GM21526 (cell line): ENCODE measurements at regions not wholly inside any gene's neighbourhood (a gene's known extent, or its start where the extent isn't known, plus 50 kb on each side); places are given as distances from the start of the nearest gene placed in this dataset.
"Not testable (repeated sequence)": the region's sequence is repeated elsewhere in the genome, so short reads cannot be mapped to it uniquely, and the experiment has no call there.

Experiments used
- ATAC-seq: cut with Tn5 transposase; IDR thresholded peaks from one replicate; pipeline ENCODE4 v1.9.1; 2021; ENCODE audit warnings: moderate library complexity; ENCODE audit not compliant: unreplicated experiment, low FRiP score

DNA sequence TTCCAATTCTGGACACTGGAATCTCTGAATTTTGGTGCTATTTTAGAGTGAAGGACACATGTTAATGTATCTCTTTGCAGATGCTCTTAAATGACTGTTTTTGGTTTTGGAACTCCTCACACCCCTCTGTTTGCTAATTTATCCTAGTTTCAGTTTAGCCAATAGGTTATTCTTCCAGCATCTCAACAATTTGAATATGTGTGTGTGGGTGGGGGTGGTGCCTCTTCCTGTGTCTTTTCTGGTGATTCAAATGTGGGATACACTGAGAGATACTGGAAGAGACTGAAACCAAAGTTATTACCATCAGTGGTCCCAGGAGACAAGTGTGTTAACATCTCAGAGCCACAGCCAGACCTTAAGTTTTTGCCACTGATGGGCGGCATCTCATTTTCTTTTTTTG lies 1317.4 kb upstream of the TMEM132C start:
- no peak for ATAC-seq

DNA sequence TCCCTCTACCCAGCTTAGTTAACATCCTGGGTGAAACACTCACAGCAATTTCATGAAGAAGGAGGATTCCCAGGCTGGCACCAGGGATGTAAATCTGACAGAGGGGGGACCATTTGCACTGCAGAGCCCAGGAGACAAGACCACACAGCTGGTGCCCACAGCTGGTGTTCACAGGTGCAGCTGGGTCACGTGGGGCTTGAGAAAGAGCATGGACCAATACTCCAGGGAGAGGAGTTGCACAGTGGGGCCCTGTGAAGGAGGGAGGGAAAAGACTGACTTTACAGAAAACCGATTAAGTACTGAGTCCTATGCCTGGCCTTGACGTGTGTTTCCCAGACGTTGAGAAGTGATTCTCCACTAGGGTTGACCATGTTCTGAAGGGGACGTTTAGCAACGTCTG lies 1316.7 kb upstream of the TMEM132C start:
- ATAC-seq = no peak

DNA sequence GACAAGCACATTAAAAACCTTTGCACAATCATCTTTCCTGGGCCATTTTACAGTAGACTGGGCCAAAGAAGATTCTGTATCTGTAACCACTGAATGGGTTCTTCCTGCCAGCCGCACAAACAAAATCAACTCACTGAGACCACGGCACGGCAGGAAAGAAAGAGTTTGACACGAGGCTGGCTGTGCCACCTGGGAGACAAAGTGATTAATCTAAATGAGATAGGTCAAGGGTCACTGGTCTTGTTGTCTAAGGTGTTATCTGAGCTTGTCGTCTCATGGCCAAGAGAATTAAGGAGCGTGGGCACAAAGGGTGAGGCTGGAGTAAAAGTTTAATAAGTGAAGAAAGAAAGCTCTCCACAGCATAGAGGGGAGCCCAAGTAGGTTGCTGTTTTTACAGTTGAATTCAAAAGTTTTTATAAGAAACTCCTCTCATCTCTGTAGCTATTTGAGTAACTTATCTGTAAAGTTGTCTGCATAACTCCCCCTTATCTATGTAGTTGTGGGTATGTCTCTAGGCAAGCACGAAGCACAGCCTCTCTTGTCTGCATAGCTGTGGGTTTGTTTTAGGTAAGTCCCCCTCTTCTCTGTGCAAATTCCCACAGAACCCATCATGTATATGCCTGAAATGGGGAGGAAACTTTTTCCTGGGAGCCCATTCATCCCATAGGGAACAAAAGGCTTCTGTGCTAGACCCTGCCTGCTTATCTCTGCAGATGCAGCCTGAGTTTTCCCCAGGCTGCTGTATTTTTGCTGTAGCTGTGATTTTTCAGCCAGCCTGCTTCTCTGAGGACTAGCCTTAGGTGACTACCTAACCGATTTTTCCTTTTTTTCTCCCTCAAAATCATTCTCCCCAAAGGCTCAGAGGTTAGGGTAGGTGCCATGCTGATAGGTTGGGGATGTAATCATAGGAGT lies 1314.6 kb upstream of the TMEM132C start:
- no peak for ATAC-seq

DNA sequence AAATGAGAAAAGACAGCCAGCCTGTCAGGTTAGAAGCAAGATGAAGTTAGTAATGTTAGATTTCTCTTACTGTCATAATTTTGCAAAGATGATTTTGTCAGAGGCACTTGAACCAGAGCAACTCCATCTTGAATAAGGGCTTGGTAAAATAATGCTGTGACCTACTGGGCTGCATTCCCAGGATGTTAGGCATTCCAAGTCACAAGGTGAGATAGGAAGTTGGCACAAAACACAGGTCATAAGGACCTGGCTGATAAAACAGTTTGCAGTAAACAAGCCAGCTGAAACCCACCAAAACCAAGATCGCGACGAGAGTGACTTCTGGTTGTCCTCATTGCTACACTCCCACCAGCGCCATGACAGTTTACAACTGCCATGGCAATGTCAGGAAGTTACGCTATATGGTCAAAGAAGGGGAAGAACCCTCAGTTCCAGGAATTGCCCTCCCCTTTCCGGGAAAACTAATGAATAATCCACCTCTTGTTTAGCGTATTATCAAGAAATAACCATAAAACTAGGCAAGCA lies 1313.5 kb upstream of the TMEM132C start:
- no peak for ATAC-seq

DNA sequence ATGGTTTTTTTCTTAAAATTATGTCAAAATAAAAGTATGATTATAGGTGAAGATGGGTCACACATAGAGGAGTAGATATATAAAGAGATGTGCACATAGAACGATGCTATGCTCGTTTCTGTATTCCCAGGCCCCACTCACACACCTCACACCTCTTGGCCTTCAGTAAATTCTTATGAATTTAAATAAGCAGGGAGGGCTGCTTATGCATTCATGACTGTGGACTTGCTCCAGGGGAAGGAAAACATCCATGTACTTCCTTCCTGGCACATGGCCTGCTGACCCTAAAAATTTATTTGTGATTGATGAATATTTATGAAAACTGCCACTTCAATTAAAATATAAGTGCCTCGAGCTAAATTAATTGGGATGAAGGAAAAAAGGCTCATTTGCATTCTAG lies 1306.7 kb upstream of the TMEM132C start:
- no peak for ATAC-seq

DNA sequence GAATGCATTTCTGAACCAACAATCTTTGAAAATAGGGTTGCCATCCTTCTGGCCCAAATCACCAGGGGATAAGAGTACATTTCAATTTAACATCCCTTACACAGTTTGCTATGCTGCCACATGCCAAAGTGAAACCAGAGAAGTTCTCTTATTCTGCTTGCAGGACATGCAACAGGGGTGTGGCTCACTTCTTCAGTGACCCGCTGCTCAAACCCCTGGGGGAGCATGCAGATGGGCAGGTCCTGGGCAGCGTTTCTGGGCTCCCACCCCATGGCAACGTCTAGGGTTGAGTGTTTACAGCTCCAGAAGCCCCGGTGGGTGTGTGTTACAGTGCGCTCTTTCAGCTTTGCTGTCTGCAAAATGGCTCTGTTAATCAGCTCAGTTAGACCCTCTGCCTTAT lies 1306.3 kb upstream of the TMEM132C start:
- no peak for ATAC-seq

DNA sequence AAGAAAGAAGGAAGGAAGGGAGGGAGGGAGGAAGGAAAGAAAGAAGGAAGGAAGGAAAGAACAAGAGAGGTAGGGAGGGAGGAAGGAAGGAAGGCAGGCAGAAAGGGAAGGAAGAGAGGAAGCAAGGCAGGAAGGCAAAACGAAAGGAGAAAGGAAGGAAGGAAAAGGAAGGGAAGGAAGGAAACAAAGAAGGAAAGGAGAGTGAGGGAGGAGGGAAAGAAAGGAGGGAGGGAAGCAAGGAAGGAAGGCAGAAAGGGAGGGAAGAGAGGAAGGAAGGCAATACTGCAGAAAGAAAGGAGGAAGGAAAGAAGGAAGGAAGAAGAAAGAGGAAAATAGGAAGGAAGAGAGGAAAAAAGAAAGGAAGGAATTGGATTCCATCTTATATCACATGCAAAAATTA lies 1303.1 kb upstream of the TMEM132C start:
- ATAC-seq = no peak

DNA sequence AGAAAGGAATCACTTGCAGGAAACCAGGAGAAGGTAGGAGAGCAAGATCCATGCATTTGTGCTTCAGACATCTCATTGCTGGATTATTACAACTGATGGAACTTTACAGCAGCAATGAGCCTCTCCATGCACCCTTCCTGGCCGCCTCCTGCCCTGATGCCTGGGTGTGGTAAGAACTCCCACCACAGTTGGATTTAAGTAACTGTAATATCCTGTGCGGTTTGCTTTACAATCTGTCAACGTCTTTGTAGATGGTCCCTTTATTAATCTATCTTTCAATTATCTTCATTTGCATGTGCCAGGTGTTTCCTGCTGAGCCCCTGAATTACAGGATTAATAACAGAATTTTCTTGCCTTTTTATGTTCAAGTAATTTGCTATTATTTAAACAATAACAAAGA lies 1300.5 kb upstream of the TMEM132C start:
- ATAC-seq = no peak

DNA sequence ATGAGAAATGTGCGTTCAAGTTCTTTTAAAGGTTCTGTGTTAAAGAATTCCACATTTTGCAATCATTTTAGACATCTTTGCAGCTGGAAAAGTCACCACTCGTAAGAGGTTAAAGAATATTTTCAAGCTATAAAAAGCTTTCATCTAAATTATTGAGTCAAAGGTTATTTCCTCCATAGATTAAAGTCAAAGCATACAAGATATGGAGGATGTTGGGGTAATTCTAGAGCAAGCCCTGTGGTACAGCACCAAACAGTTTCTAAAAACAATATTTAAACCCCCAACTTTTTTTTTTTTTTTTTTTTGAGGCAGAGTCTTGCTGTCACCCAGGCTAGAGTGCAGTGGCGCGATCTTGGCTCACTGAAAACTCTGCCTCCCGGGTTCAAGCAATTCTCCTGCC lies 1299.8 kb upstream of the TMEM132C start:
- ATAC-seq = no peak

DNA sequence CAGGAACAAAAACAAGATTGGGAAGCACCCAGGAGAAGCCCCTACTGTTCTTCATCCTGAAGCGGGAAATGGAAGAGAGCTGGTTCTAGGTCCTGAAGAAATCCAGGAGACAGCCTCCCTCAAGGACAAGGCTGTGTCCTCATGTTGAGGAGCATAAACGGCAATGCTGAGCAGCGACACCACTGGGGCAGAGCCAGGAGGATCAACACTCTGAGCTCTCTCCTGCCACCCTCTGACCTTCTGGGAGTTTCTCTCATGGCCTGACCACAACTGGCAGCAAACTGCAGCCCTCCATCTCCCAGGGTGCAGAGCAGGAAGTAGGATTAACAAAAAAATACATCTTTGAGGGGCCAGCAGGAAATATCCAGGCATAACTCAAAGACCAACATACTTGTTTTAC lies 1292.2 kb upstream of the TMEM132C start:
- ATAC-seq = no peak

DNA sequence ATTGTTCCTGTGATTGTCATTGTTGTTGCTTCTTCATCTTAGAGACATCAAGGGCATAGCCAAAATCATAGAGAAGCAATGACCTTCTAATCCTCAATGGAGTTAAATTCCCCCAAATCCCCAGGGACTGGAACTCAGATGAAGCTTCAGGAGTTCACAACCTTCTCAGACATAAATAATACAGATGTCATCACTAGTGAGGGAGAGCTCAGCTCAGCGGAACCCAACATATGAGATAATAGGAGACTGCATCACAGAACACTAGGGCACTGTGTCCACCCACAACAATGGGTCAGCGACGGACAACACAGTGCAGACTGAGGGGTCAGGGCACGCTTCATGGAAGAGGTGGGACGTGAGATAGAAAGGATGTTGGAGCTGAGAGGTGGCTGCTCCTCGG lies 1290.4 kb upstream of the TMEM132C start:
- no peak for ATAC-seq

DNA sequence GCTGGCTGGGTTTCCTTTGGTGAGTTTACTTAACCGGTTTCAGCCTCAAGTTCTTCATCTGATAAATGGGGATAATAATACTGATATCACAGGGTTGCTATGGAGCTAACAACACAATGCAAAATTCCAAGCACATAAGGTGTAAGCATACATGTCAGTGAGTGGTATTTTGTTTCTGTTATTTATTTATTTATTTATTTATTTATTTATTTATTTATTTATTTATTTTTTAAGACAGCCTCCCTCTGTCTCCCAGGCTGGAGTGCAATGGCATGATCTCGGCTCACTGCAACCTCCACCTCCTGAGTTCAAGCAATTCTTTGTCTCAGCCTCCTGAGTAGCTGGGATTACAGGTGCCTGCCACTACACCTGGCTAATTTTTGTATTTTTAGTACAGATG lies 1287.4 kb upstream of the TMEM132C start:
- ATAC-seq = not testable (repeated sequence)

DNA sequence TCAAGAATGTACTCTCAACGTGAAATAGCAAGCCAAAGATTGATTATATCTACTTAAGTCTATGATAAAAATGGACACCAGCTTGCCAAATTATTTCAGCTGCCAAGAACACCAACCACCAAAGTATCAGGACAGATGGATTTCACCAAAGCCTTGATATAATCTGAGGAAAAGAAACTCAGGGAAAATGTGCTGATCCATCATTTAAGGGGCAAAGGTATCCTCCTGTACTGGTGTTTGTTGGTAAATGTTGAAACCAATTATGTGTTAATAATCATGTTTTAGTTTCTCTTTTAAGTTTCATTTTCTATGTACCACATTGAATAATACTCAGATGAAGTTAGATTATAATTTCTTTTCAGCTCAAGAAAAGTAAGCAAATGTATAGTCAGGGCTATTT lies 1284.3 kb upstream of the TMEM132C start:
- ATAC-seq = no peak

DNA sequence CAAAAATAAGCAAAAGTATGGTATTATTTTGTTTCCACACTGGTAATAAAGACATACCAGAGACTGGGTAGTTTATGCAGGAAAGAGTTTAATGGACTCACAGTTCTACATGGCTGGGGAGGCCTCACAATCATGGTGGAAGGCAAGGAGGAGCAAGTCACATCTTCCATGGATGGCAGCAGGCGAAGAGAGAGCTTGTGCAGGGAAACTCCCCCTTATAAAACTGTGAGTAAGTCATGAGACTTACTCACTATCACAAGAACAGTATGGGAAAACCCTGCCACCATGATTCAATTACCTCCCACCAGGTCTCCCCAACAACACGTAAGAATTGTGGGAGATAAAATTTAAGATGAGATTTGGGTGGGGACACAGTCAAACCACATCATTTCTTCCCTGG lies 1283.2 kb upstream of the TMEM132C start:
- ATAC-seq = not testable (repeated sequence)

DNA sequence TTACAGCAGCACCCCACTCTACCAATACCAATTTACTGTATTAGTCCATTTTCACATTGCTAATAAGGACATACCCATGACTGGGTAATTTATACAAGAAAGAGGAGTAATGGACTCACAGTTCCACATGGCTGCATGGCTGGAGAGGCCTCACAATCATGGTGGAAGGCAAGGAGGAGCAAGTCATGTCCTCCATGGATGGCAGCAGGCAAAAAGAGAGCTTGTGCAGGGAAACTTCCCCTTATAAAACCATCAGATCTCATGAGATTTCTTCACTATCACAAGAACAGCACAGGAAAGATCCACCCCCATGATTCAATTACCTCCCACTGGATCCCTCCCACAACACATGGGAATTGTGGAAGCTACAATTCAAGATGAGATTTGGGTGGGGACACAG lies 1281.3 kb upstream of the TMEM132C start:
- not testable (repeated sequence) for ATAC-seq

DNA sequence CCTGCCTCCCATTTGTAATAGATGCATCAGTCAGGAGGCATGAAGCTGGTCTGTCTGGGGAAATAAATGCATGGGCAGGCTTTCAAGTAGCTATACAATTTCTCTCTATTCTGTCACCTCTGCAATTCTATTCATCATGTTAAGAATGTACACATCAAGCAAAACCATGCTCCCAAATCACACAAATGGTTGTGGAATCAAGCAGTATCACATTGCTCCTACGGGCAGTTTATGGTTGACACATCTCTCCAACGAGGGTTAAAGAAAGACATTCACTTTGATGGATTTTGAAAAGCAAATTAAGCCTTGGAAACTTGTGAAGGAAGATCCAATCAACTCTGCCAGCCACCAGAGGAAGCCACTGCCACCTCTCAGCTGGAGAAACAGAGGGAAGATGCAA lies 1277.4 kb upstream of the TMEM132C start:
- ATAC-seq = no peak

DNA sequence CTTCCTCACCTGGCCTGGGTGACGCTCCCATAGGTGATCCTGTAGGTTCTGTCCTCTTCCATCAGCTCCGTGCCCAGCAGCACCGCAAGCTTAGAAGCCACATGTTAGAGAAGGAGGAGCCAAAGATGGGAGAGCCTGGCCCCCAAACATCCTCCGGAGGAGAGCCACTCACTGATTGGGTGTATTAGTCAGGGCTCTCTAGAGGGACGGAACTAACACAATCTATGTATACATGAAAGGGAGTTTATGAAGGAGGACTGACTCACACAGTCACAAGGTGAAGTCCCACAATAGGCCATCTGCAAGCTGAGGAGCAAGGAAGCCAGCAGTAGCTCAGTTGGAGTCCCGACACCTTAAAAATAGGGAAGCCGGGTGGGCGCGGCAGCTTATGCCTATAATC lies 1273.1 kb upstream of the TMEM132C start:
- no peak for ATAC-seq

DNA sequence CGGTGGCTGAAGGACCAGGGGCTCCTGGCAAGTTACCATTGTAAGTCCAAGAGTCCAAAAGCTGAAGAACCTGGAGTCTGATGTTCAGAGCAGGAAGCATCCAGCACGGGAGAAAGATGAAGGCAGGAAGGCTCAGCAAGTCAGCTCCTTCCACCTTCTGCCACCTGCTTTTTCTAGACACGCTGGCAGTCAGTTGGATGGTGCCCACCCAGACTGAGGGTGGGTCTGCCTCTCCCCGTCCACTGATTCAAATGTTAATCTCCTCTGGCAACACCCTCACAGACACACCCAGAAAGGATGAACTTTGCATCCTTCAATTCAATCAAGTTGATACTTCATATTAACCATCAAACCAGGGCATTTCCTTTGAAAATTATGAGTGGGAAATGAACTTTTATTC lies 1272.4 kb upstream of the TMEM132C start:
- ATAC-seq = no peak

DNA sequence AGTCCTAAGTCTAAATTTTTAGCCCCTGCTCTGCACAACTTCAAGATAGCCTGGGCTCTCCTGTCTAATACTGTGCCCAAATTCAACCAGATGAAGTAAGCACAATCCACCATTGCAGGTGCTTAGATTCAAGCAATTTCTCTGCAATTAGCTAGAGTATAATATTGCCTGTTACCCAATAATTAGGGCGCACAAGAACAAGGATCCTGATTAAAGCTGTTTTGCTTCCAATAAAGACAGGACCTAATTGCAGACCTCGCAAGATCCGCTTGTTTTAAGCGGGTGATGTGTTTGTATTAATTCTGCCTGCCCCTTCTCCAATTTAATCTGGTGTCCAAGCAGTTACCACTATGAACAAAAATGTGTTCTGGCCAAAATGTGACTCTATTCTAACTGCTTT lies 1268.9 kb upstream of the TMEM132C start:
- no peak for ATAC-seq

DNA sequence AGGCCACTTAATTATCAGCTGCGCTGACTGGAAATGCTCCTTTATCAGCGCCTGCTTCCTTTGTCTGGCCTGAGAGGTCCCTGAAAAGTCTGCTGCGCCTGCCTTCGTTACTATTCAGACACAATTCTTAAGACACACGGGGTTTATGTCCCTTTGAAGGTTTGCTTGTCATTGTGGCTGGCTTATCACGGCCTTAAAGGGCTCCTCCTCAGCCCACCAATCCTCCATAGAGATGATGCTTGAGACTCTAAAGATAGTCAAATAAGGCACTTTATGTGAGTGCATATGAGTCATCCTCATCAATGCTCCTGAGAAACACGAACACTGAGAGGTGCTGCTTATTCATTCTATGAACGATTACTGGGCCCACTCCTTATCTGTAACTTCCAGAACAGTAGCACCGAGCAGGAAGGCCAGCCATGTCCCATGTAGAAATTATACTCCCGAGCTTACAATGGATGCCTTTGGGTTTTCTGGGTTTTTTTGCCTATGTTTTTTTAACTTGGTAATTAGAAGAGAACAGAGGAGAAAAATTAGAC lies 1268.2 kb upstream of the TMEM132C start:
- ATAC-seq = no peak

DNA sequence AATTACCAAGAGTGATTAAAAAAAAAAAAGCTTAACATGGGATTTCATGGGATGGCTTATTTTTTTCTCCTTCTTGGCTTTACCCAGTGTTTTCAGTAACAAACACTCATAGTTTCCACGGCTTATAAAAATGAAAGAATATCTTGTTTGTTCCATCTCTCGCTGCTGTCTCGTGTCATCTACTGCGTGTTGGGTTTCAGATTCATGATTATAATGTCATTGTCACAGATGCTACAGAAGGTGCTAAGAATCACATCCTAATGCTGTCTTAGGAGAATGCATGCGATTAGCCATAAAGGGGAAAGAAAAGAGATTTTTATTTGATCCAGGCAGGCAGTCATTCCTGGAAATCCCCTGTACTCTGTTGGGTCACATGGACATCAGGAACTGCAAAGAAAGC lies 1267.6 kb upstream of the TMEM132C start:
- ATAC-seq = no peak

DNA sequence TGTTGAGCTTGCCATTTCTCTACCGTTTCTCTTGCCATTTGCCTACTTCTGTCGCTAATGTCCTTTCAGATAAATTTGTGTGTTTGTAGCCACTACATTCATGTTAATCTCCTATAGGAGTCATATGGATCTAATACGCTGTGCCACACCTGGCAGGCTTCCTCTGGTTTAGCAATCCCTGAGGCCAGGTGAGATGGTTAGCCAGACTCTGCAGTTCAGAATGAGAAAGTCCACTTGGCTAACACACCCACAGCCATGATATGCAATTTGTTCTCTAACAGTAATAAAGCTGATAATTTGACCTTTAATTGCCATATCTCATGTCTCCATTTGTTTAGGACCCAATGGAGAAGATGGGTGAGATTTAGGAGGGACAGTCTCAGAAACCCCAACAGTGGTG lies 1261.6 kb upstream of the TMEM132C start:
- no peak for ATAC-seq
